Tongue (tissue), 1 donor: ENCODE measurements at regions not wholly inside any gene's neighbourhood (a gene's known extent, or its start where the extent isn't known, plus 50 kb on each side); places are given as distances from the start of the nearest gene placed in this dataset.
"Not testable (repeated sequence)": the region's sequence is repeated elsewhere in the genome, so short reads cannot be mapped to it uniquely, and the experiment has no call there.

Experiments
- DNase-seq: peaks from one replicate; pipeline ENCODE4 v3.0.0-alpha.2; 2015

DNA sequence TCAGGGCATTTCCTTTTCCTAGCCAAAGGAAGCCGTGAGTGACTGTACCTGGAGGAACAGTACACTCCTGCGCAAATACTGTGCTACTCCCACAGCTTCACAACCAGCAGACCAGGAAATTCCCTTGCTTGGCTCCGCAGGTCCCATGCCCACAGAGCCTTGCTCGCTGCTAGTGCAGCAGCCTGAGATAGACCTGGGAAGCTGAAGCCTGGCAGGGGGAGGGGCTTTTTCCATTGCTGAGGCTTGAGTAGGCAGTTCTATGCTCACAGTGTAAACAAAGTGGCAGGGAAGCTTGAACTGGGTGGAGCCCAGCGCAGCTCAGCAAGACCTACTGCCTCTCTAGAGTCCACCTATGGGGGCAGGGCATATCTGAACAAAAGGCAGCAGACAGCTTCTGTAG, 291.2 kb downstream of the HGF start:
- no peak for DNase-seq

DNA sequence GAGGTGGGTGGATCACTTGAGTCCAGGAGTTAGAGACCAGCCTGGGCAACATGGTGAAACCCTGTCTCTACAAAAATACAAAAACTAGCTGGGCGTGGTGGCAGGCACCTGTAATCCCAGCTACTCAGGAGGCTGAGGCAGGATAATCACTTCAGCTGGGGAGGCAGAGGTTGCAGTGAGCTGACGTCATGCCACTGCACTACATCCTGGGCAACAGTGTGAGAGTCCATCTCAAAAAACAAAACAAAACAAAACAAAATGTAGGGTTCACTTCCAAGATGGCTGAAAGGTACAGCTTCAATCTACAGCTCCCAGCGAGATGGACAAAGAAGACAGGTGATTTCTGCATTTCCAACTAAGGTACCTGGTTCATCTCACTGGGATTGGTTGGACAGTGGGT, 291.6 kb downstream of the HGF start:
- DNase-seq, result not testable (repeated sequence)

DNA sequence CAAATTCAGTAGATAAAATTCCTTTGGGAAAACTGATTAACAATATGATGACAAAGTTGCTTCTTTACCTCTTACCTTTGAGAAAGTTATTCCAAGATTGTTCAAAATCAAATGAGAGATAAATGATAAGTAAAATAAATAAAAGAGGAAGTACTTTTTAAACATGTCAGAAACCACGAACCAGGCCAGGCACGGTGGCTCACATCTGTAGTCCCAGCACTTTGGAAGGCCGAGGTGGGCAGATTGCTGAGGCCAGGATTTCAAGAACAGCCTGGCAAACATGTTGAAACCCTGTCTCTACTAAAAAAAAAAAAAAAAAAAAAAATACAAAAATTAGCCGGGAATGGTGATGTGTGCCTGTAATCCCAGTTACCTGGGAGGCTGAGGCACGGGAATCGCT, 296.6 kb downstream of the HGF start:
- no peak for DNase-seq

DNA sequence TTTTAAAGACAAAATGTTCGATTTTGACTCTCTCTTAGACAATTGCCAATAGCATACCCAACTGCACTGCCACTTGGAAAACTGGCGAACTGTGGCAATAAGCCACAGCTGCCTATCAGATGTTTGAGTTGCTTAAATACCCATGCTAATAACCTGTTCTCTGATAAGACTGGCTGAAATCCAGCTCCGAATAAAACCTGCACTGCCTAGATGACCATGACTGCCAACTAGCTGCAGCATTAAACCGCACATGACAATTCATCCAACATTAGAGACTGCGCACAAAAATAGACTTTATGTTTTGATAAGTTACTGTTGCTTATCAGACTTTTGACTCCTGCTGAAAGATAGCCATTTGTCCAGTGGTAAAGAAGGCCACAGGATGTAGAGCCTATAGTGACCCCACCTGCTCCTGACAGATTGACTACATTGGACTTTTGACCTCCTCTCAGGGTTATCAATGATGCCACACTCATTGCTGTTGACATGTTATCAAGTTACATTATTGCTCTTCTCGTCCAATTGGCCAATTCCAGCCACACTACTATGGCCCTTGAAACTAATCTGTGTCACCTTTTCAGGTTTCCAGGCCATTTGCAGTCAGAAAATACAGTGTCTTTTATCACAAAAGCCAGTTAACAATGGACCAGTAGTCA, 299.0 kb downstream of the HGF start:
- no peak for DNase-seq

DNA sequence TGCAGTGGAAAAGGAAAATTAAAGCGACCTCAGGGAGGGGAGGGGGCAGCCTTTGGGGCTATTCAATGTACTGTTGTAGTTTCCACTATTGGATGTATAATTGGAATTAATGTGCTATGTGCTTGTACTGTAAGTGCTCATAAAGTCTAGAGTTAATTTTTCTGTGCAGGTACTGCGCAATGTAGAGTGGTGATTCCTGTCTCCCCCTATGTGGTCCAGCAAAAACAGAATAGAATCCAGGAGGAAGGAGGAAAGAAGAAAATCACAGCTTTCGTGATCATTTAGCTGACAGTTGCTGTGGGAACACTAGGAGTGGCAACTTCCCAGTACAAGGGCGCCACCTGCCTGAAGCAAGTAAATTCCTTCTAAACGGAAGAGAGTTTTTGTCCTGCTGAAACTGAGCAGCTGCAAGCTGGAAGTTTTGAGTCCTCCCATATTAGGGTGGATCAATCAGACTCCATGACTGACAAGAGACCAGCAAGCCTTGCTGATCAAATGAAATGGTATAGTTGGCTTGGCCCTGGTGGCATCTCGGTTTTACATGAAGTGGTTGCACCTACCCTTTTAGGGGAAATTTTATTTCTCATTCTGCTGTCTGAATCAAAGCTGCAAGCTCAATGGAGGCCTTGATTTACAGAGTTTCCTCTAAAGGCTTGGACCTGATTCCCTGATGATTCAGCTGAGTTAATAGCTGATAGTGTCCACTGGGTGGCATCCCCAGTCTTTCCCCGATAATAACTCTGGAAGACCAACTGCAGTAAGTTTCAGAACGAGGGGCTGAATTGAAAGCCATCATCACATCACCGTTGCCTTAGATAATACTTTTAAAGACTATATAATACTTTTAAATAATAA, 299.8 kb downstream of the HGF start:
- peak; percentile 87 for DNase-seq

DNA sequence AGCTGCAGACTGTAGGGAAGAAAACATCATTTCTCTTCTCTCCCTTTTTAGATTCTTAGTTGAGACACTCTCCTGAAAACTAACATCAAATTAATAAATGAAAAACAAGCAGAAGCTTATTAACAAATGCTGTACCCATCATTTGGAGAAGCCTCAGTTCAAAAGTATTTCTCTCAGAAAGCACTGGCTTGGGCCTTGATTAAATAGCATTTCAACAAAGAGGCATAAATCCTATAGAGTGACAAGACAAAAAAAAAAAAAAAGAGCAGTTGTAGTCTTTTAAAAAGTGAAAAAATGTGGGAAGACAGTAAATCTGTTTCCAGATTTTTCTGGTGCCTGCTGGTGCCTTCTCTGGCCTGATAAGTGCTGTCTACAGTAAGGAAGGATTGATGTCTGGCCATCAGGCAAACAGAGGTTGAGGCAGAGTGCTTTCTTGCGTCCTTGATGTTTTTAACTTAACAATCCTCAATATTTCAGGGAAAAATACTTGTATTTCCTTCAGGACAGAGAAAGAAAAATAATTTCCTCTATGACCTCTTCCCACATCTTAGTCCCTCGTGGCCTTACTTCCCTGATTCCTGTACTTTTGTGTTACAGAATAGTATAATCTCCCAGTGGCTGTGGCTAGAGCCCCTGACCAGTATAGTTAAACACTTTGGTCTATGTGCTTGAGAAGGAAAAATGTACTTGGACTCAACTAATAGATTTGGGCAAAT, 300.5 kb downstream of the HGF start:
- DNase-seq, result no peak

DNA sequence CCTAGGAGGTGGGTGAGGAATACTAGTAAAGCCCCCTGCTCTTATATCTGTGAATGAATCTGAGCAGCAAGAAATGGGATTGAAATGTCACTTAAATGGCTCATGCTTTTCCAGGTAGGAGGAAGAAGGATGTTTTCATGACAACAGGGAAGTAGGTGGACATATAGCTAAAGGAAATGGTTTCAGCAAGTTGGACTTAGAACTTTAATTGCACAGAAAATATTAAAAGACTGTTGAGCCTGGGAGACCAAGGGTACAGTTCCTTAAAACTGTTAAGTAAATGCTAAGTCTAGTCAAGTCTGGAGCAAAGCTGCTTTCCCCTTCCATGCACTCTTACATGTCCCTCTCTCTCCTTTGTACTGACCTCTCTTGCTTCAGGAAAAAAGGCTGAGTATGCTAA, 301.3 kb downstream of the HGF start:
- no peak for DNase-seq

DNA sequence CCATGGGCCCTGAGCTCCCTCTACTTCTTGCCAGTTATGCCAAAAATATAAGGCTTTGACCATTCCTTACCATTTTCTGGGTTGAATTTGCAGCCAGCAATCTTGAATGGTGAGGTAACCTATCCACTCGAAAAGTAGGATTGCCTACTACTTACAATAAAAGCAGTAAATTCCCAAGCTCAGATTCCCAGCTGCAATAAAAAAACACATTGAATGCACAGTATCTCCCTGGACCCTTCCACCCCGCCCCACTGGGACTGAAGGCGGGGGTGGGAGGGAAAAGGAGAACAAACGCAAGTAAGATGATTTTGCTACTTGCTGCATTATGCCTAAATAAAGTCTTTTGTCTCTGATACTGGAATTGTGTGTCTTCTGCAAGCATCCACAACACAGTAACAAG, 301.9 kb downstream of the HGF start:
- no peak for DNase-seq

DNA sequence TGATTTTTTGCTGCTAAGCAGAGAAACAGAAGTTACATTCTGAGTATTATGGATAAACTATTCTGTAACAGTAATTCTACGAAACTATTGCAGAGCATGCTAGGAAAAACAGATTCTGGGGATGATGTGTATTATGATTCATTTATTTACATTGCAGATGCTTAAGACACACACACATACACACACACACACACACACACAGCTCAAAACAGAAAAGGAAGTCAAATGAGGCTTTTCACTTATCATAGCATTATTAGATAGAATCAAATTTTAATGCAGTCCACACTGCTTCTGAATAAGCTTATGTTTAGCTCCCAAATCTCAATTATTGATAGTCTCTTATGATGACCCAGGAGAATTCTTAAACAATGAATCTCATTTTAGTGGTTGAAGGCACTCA, 307.2 kb downstream of the HGF start:
- no peak for DNase-seq

DNA sequence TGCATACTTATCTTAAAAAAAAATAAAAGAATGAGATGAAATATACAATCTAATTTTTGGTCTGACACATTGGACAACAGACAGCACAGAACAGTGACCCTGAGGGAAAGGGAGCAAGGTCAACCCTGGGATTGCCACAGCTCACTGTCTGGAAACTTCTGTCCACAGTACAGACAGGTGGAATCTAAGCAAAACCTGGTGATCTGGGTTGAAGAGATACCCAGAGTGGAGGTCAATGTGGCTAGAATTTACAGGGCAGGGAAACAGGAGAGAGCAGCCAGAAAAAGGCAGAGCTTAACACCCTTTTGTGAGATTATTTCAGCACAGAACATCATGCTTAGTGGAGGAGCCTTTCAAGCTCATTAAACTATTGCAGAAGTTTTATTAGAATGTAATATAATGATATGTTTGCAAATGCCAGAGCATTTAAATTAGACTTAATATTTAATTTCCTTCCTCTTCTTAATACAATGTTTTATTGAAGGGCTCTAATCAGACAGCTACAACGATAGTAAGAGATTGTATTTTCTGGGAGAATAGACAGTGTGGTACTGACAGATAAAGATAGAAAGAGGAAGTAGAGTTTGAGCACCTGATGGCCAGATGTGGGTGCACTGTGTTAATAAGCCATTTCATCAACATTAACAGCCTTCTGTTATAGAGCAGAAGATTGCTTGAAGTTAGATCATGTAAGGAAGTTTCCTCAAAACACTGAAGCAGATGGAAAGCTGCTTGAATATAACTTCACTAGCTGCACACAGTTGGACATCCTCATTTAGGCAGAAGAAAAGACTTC, 309.4 kb downstream of the HGF start:
- DNase-seq, result no peak

DNA sequence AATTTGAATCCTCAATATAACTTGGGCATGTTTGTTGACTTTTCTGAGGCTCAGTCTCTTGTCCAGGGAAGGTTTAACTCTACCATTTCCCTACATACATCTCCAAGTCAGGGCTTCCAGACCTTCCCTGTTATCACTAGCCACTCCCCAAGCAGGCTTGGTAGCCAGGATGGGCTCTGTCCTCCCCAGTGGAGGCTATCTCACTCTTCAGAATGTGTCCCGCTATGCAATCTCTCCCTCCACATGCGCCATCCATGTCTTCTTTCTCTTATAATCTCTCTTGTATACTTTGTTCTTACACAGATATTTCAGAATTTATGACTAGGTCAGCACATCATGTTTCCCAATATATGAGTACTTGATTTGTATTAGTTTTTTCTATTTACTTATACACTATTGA, 310.4 kb downstream of the HGF start:
- DNase-seq, result no peak

DNA sequence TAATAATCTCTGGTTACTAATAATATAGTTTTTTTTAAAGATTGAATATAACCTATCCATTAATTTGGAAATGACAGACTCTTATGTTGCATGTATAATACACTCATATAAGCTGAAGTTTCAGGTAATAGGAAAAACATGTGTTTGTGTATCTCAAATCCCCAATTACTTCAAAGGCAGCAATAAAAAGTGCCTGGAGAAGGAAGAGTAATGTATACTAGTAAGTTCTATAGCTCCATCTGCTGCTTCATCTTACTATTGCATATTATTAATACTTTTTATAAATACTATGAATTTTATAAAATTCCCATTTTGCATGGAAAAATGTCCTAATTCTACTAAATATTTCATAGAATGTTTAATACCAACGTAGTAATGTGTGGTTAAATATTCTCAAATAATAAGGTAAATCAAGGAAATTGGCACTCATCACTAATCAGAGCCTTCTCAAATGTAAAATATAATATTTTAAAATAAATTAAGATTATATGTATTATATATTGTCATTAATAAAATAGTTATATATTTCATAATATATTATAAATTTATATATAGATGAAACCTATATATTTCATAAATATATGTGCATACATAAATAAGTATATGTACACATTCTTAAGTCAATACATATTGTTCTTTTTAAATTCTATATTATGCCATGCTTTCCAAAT, 311.9 kb downstream of the HGF start:
- peak; percentile 59 for DNase-seq

DNA sequence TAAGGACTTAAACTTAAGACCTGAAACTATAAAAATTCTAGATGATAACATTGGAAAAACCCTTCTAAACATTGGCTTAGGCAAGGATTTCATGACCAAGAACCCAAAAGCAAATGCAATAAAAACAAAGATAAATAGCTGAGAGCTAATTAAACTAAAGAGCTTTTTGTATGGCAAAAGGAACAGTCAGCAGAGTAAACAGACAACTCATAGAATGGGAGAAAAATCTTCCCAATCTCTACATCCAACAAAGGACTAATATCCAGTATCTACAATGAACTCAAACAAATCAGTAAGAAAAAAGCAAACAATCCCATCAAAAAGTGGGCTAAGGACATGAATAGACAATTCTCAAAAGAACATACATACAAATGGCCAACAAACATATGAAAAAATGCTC, 316.1 kb downstream of the HGF start:
- not testable (repeated sequence) for DNase-seq

DNA sequence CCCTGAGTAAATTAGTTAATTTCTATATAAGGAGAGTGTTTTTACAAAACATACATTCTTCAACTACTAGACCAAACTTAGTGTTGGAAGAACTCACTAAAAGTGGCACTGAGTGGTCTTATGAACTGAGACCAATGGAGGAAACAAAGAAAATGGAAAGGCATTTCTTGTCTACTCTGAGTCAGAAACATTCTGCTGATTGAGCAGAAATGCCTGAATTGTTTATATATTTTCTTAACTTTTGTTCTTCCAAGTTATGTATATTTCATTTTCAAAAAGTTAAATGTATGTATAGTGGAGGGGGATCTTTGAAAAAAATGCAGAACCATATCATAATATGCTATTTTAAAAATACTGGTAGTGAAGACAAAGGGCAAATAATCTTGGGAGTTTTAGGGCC, 320.7 kb downstream of the HGF start:
- DNase-seq, result no peak

DNA sequence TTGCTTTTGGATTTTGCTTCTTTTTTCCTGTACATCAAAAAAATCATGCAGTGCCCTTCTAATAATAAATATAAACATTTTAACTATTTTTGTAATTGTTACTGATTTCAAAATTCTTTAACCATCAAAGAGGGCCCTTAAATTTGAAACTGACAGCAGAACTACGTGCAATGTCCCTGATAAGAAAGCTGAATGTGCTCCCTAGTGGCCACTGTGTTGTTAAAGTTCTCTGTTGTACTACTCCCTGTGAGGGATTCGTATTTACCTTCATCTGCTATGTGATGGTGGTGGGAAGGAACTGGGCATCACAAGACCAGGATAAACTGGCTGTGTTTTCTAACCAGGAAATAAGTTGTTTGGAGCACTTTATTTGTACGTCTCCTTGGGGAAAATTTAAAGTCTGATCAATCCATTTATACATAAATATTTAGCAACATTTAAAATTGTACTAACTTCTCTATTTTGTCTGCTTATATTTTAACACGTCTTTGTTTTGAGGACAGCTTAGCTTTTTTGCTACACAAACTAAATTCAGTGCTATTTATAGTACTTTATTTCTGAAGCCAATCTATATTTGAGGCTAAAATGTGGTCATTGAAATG, 322.4 kb downstream of the HGF start:
- peak; percentile 59 for DNase-seq

DNA sequence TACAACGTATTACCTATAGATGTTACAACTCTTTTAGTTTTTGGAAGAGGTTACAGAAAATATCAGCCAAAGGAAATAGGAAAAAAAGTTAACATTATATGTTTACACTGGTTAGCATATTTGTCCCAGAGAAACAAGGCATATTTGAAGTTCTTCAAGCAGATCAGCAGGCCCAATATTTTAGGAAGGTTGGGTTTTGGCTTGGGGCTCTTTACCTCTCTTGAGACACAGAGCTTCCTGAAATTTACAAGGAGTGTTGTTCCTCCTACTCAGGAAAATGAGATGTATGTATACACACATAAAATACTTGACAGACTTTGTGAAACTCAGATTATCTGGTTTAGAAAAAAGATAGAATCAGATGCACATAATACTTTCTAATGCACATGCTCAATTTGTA, 323.6 kb downstream of the HGF start:
- no peak for DNase-seq

DNA sequence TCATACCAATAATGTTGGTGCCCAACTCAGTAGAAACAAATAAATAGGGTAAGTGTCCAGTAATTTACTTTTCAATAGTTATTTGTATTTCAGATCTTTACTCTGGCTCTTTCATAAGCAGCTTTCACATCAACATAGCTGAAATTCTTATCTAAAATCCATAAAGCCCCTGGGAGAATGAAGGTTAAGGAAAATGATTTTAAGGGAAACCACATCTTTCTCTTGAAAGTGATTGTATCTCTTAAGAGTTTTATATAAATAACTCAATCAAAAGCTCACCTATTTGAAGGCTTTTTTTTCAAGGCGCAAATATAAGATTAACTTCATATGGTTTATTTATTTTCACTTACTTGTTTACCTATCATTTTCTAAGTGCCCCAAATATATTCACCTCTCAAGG, 324.4 kb downstream of the HGF start:
- DNase-seq, result no peak

DNA sequence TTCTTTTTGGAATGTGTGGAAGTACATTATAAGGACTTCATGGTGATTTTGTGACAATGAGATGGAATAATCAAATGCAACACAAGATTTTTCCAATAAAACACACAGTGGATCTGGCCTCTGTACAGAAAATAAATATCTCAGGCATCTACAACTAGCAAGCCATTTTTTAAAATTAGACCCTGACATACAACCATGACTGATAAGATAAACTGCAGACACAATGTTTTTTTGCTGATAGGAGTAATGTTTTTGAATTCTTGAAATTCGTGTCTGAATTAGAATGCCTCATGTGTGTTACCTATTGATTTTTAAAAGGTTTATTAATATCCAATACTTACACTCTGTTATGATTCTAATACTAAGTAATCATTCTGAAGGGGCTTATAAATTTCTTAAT, 328.1 kb downstream of the HGF start:
- DNase-seq, result no peak

DNA sequence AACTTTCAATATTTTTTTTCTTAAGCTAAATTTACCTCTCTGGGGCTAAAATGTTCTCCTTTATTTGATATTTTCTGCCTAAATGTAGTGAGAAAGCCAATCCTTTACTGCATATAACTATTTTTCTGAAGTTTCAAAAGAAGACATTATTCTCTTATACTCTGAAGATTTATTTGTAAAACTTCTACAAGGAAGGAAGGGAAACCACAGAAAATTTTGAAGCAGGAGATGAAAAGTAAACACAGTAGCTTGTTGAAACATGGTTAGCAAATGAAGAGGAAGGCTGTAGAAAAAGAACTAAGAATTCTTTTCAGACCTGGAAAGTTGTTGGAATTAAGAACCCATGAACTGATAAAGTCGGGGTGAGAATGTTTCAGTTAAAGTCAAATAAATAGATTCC, 330.3 kb downstream of the HGF start:
- DNase-seq, result no peak

DNA sequence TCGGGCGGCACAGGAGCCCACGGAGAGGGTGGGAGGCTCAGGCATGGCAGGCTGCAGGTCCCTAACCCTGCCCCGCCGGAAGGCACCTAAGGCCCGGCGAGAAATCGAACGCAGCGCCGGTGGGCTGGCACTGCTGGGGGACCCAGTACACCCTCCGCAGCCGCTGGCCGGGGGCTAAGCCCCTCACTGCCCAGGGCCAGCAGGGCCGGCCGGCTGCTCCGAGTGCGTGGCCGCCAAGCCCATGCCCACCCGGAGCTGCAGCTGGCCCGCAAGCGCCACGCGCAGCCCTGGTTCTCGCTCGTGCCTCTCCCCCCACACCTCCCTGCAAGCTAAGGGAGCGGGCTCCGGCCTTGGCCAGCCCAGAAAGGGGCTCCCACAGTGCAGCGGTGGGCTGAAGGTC, 332.7 kb downstream of the HGF start:
- not testable (repeated sequence) for DNase-seq

DNA sequence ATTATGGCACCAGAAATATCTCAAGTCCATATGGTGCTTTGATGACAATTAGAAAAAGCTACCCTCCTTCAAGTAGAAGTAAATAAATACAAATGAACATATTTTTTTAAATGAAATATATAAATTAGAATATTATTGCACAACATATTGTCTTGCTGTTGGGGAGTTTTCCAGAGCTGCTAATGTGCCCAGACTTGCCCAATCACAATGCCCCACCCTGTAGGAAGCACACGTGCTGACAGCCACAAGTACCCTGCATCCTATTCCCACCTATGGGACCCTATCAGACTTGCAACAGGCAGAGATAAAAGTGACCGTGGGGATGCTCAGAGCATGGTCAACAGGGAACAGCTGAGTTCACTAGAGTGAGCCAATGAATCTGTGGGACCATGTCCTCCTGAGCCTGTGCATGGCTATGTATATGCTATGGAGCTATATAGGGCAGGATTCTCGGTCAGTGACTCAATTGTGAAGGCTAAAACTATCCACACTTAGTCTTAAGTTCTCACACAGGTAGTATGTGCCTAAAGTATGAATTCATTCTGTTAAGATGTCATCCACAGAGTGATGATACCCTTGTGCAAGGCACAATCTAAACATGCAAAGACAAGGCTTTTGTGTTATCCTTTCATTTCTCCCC, 336.0 kb downstream of the HGF start:
- no peak for DNase-seq
